A549 (cell line): ENCODE measurements at regions not wholly inside any gene's neighbourhood (a gene's known extent, or its start where the extent isn't known, plus 50 kb on each side); places are given as distances from the start of the nearest gene placed in this dataset.
A peak's percentile ranks its signal among the peaks of the same experiment; 100 is the strongest.

Experiments used
- ATAC-seq, 2 experiments: fragments of 200-7000 bp in 1 of 2; fragments of >200 bp in 1 of 2; cut with Nextera tagmentation in 1 of 2; cut with Tn5 transposase in 1 of 2; 3 replicates each; pipeline versions ENCODE4 v1.8.0 to v1.9.1; 2018 to 2020; ENCODE audit warnings: mild to moderate bottlenecking in 1 of 2, moderate library complexity in 1 of 2
- CTCF ChIA-PET: fragments of 300-600 bp; sonication (Branson Sonifier 250); formaldehyde crosslinking; extraction: SDS; loops from one replicate; lab custom pipeline; 2021; ENCODE audit warnings: antibody characterized with exemption, inconsistent platforms; lab: Yijun Ruan, JAX
- POLR2A ChIA-PET: fragments of 350-600 bp; formaldehyde crosslinking; extraction: SDS; loops from one replicate; lab custom pipeline; 2021; ENCODE audit warnings: antibody characterized with exemption, inconsistent platforms; lab: Yijun Ruan, JAX
- DNase-seq, 2 experiments: peaks; one replicate each; pipeline versions ENCODE4 v3.0.0 to v3.0.0-alpha.2; 2011 to 2016; ENCODE audit warnings: low read depth in 1 of 2, low spot score in 1 of 2
- FAIRE-seq: peaks from 2 replicates; lab custom pipeline; 2011; peaks lifted over from hg19 to GRCh38; lab: Jason Lieb, UNC
- H3K27ac ChIP-seq, 2 experiments: fragments of >200 bp; sonication (Bioruptor Twin); formaldehyde crosslinking; 3 replicates each; pipeline ENCODE4 v1.5.1; 2016 to 2017
- H3K4me1 ChIP-seq: fragments of >200 bp; sonication (Bioruptor Twin); formaldehyde crosslinking; 3 replicates; pipeline ENCODE4 v1.6.1; 2016
- H3K4me2 ChIP-seq: fragments of >200 bp; sonication (Bioruptor Twin); formaldehyde crosslinking; 3 replicates; pipeline ENCODE4 v1.6.1; 2016
- H3K4me3 ChIP-seq: fragments of >200 bp; sonication (Bioruptor Twin); formaldehyde crosslinking; 3 replicates; pipeline ENCODE4 v1.5.1; 2016
- H3K9me3 ChIP-seq: fragments of >200 bp; sonication (Bioruptor Twin); formaldehyde crosslinking; 3 replicates; pipeline ENCODE4 v1.6.1; 2016
- EP300 ChIP-seq, 2 experiments: fragments of >200 bp; sonication (Bioruptor Twin); formaldehyde crosslinking; IDR thresholded peaks; 2 replicates in 1 of 2; 3 replicates in 1 of 2; pipeline ENCODE4 v1.6.1; 2016 to 2017
- JUN ChIP-seq, 2 experiments: fragments of >200 bp; sonication (Bioruptor Twin); formaldehyde crosslinking; IDR thresholded peaks; 2 replicates in 1 of 2; 3 replicates in 1 of 2; pipeline ENCODE4 v1.6.1; 2016 to 2017
- POLR2A ChIP-seq: IDR thresholded peaks from 2 replicates; pipeline ENCODE4 v1.6.1; 2012; ENCODE audit warnings: mild to moderate bottlenecking, low read length
- SMC3 ChIP-seq: fragments of >200 bp; sonication (Bioruptor Twin); formaldehyde crosslinking; IDR thresholded peaks from 3 replicates; pipeline ENCODE4 v1.6.1; 2018; ENCODE audit warnings: inconsistent platforms
- ZSCAN20 ChIP-seq: fragments of 250-450 bp; sonication (Bioruptor Pico); IDR thresholded peaks from 2 replicates; pipeline ENCODE4 v1.8.0; 2022; ENCODE audit warnings: mild to moderate bottlenecking, moderate library complexity
- WGBS: methylation state at CpG from one replicate; pipeline ENCODE4 v1.1.6; 2017; ENCODE audit errors: missing lambda C conversion rate; 5-methylcytosine and 5-hydroxymethylcytosine counted together
- TF ChIP-seq, protein P1 (sequence below): IDR thresholded peaks from 2 replicates; pipeline ENCODE4 v1.6.1; 2012
- TF ChIP-seq, protein P2 (sequence below): fragments of >200 bp; sonication (Bioruptor Twin); formaldehyde crosslinking; IDR thresholded peaks from 3 replicates; pipeline ENCODE4 v1.5.1; 2016
- TF ChIP-seq, protein P3 (sequence below): fragments of 200-600 bp; sonication (generic); IDR thresholded peaks from 2 replicates; pipeline ENCODE4 v1.6.1; 2016; ENCODE audit warnings: antibody characterized with exemption, mild to moderate bottlenecking, moderate library complexity

DNA sequence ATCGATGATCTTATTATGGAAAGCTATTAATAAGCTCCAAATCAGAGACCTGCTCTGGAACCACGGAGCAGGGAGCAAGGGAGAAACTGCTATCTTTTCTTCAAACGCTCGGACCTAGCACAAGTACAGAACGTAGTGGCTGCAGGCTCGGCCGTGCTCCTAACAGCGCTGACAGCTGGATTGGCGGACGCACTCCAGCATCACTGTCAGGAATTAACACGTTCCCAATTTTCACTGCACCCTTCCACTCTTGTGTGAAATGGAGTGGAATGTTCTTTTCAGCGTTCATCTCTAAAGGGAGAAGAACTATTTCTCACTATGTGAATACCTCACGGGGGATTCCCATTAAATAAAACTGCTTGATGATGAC, 106.9 kb downstream of the ZNF281 start:
- Histone ChIP-seq H3K27ac (peak overlapping the region; percentile 80 to 90), H3K4me3 (peak overlapping the region; percentile 59), H3K4me1 (peaks cover 13% of the 10 kb centered on the region), H3K9me3 (no peaks in the 10 kb centered on the region), H3K4me2 (peak overlapping the region; percentile 77)
- FAIRE-seq (no peak), DNase-seq (peak in 1 of 2 experiments; percentile 47), ATAC-seq (peak; percentile 78 to 83)
- 21% methylated on average over 13 of the region's 13 CpGs for WGBS
- TF ChIP-seq, protein P1, sequence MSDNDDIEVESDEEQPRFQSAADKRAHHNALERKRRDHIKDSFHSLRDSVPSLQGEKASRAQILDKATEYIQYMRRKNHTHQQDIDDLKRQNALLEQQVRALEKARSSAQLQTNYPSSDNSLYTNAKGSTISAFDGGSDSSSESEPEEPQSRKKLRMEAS = 0 out of 2 replicates have a peak, but pooled peaks have one; percentile 20
- no peak for TF ChIP-seq ZSCAN20 (CRISPR knock-in tag)
- POLR2A ChIA-PET = no interaction called here
- CTCF ChIA-PET = interaction anchor here (0.9 to 1.9 kb wide), 10 partner anchors 9 to 618 kb away, joined by 3 to 8 read pairs (median 4); no protein-coding TSS in a partner anchor

- WGBS = under 1% methylated on average over 29 of the region's 36 CpGs
Measured at GRCh38 chr1:200302192-200302920, 107.5 kb downstream of the ZNF281 start.

DNA sequence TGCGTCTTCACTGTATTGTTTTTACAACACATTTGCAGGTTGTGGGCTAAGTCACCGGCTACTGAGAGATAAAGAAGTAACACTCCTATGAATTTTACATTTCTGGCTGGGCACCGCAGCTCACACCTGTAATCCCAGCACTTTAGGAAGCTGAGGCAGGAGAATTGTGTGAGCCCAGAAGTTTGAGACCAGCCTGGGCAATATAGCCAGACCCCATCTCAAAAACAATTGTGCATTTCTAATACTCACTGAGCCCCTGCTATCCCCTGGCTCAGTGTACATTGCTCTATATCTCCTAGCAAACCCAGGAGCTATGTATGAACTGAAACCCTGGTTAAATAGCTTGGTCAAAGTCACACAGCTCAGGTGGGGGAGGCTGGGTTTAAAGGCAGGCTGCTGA, 108.7 kb downstream of the ZNF281 start:
- peak overlapping the region; percentile 59; the same call in 2 of the 3 replicates for H3K4me3 ChIP-seq
- no peaks in the 10 kb centered on the region for H3K9me3 ChIP-seq
- H3K27ac ChIP-seq = peak overlapping the region; percentile 80 to 90
- FAIRE-seq (no peak), ATAC-seq (no peak), DNase-seq (no peak)
- ChIA-PET POLR2A (interaction anchor here (1.2 kb wide), 1 partner anchor 13 kb away, joined by 4 read pairs; no protein-coding TSS in a partner anchor), CTCF (interaction anchor here (0.6 to 2.3 kb wide), 7 partner anchors 10 to 191 kb away, joined by 3 to 7 read pairs (median 4); no protein-coding TSS in a partner anchor)
- TF ChIP-seq EP300 (IDR thresholded peaks at IDR 0.05) = no peak
- WGBS = 96% methylated on average over 3 of the region's 3 CpGs
- H3K4me2 ChIP-seq = peak overlapping the region; percentile 77
- H3K4me1 ChIP-seq = peaks cover 18% of the 10 kb centered on the region

More at GRCh38 chr1:200302192-200302920, 107.5 kb downstream of the ZNF281 start:
- ChIA-PET CTCF (interaction anchor here (0.6 to 1.9 kb wide), 18 partner anchors 8 to 1245 kb away, joined by 3 to 8 read pairs (median 3); no protein-coding TSS in a partner anchor), POLR2A (interaction anchor here (0.7 to 1.2 kb wide), 4 partner anchors 12 to 196 kb away, joined by 3 to 5 read pairs (median 4); no protein-coding TSS in a partner anchor)
- peak overlapping the region; percentile 80 to 90 for H3K27ac ChIP-seq
- peak overlapping the region; percentile 77 for H3K4me2 ChIP-seq
- H3K4me1 ChIP-seq = peaks cover 13% of the 10 kb centered on the region
- peak; percentile 79 to 80 for ATAC-seq
- no peaks in the 10 kb centered on the region for H3K9me3 ChIP-seq
- peak overlapping the region; percentile 59 for H3K4me3 ChIP-seq
- TF ChIP-seq, protein P2, sequence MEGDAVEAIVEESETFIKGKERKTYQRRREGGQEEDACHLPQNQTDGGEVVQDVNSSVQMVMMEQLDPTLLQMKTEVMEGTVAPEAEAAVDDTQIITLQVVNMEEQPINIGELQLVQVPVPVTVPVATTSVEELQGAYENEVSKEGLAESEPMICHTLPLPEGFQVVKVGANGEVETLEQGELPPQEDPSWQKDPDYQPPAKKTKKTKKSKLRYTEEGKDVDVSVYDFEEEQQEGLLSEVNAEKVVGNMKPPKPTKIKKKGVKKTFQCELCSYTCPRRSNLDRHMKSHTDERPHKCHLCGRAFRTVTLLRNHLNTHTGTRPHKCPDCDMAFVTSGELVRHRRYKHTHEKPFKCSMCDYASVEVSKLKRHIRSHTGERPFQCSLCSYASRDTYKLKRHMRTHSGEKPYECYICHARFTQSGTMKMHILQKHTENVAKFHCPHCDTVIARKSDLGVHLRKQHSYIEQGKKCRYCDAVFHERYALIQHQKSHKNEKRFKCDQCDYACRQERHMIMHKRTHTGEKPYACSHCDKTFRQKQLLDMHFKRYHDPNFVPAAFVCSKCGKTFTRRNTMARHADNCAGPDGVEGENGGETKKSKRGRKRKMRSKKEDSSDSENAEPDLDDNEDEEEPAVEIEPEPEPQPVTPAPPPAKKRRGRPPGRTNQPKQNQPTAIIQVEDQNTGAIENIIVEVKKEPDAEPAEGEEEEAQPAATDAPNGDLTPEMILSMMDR = peak; percentile 32; the same call in 1 of the 3 replicates
- TF ChIP-seq, protein P1 = peak; percentile 9; the same call in 1 of the 2 replicates
- TF ChIP-seq SMC3 (peak; percentile 36), JUN (IDR thresholded peaks at IDR 0.05) (no peak), POLR2A (peak; percentile 5; the same call in 1 of the 2 replicates)
- FAIRE-seq = no peak
- DNase-seq = peak; percentile 33 to 38

- DNase-seq = no peak
- ChIA-PET POLR2A (no interaction called here), CTCF (interaction anchor here (1.0 to 2.3 kb wide), 5 partner anchors 11 to 614 kb away, joined by 3 to 7 read pairs (median 3); no protein-coding TSS in a partner anchor)
- ATAC-seq = no peak
- Histone ChIP-seq H3K9me3 (no peaks in the 10 kb centered on the region), H3K27ac (no peak overlapping the region), H3K4me2 (no peak overlapping the region), H3K4me3 (no peak overlapping the region), H3K4me1 (peaks cover 22% of the 10 kb centered on the region)
- TF ChIP-seq, protein P3, sequence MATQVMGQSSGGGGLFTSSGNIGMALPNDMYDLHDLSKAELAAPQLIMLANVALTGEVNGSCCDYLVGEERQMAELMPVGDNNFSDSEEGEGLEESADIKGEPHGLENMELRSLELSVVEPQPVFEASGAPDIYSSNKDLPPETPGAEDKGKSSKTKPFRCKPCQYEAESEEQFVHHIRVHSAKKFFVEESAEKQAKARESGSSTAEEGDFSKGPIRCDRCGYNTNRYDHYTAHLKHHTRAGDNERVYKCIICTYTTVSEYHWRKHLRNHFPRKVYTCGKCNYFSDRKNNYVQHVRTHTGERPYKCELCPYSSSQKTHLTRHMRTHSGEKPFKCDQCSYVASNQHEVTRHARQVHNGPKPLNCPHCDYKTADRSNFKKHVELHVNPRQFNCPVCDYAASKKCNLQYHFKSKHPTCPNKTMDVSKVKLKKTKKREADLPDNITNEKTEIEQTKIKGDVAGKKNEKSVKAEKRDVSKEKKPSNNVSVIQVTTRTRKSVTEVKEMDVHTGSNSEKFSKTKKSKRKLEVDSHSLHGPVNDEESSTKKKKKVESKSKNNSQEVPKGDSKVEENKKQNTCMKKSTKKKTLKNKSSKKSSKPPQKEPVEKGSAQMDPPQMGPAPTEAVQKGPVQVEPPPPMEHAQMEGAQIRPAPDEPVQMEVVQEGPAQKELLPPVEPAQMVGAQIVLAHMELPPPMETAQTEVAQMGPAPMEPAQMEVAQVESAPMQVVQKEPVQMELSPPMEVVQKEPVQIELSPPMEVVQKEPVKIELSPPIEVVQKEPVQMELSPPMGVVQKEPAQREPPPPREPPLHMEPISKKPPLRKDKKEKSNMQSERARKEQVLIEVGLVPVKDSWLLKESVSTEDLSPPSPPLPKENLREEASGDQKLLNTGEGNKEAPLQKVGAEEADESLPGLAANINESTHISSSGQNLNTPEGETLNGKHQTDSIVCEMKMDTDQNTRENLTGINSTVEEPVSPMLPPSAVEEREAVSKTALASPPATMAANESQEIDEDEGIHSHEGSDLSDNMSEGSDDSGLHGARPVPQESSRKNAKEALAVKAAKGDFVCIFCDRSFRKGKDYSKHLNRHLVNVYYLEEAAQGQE = no peak
- no peak for FAIRE-seq
- WGBS = 78% methylated on average over 1 of the region's 1 CpG
Measured at GRCh38 chr1:200299571-200299970, 110.3 kb downstream of the ZNF281 start.
